GM18505 (cell line): ENCODE measurements at regions not wholly inside any gene's neighbourhood (a gene's known extent, or its start where the extent isn't known, plus 50 kb on each side); places are given as distances from the start of the nearest gene placed in this dataset.
"Not testable (repeated sequence)": the region's sequence is repeated elsewhere in the genome, so short reads cannot be mapped to it uniquely, and the experiment has no call there.

Experiments
- ATAC-seq: cut with Tn5 transposase; IDR thresholded peaks from one replicate; pipeline ENCODE4 v1.9.1; 2021; ENCODE audit not compliant: unreplicated experiment
- POLR2A ChIP-seq: IDR thresholded peaks from 4 replicates; pipeline ENCODE4 v1.6.1; 2011; ENCODE audit warnings: borderline replicate concordance; ENCODE audit not compliant: insufficient read depth, insufficient read length; ENCODE audit errors: extremely low read depth

- TF ChIP-seq POLR2A = no peak
- no peak for ATAC-seq
Measured at GRCh38 chr12:131463174-131463573, 247.7 kb upstream of the SFSWAP start.

DNA sequence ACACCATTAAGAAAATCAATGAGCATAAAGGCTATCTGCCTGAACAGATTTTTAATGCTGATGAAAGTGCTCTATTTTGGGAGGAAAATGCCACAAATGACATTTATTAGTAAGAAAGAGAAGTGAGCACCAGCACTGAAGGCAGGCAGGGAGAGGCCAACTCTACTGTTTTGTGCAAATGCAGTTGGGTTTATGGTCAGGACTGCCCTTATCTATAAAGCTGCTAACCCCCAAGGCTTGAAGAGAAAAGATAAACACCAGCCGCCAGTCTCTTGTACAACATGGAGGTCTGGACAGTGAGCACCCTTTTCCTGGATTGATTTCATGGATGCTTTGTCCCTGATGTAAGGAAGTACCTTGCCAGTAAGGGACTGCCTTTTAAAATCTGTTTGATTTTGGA lies 246.8 kb upstream of the SFSWAP start:
- no peak for TF ChIP-seq POLR2A
- no peak for ATAC-seq

DNA sequence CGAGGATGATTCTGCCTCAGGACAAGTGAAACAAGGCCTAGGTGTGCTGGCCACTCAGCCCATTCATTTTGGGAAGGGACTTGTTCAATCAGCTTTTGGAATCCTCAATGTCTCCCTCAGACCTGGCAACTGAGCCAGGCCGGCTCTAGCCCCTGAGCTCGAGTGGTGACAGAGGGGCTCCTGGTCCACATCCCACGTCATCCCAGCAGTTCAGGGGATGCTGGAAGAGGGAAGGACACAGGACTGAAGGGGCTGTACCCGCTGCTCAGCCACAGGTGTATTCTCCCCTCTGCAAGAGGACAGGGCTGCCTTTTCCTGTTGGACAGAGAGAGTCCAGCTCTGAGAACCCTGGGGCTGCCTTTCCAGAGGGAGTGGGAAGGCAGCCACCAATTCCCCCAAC lies 244.6 kb upstream of the SFSWAP start:
- no peak for ATAC-seq
- no peak for TF ChIP-seq POLR2A

- ATAC-seq = no peak
Measured at GRCh38 chr12:131466932-131467331, 244.0 kb upstream of the SFSWAP start.

GRCh38 chr12:131468206-131468605 lies 242.7 kb upstream of the SFSWAP start:
- ATAC-seq = no peak
- no peak for TF ChIP-seq POLR2A

More at GRCh38 chr12:131466932-131467331, 244.0 kb upstream of the SFSWAP start:
- TF ChIP-seq POLR2A = no peak

DNA sequence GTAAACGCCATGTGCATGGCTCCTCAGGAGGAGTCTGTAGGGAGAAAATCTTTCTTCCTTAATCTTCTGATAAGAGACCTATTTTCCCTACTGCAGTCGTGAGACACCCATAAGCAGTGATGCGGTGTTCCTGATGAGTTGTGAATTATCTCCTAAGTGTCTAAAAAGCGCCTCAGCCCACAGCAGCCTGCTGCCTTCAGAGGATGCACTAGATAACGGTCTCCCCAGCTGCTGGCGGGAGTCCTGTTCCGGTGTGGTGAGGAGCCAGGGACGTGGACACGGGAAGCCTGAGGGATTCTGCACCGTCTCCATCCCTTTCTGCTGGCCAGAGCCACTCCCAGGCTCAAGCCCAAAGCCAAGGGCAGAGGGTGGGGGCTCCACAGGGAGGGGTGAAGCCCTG lies 240.9 kb upstream of the SFSWAP start:
- ATAC-seq = not testable (repeated sequence)

- no peak for TF ChIP-seq POLR2A
- ATAC-seq = no peak
Measured at GRCh38 chr12:131471271-131471905, 239.5 kb upstream of the SFSWAP start.

DNA sequence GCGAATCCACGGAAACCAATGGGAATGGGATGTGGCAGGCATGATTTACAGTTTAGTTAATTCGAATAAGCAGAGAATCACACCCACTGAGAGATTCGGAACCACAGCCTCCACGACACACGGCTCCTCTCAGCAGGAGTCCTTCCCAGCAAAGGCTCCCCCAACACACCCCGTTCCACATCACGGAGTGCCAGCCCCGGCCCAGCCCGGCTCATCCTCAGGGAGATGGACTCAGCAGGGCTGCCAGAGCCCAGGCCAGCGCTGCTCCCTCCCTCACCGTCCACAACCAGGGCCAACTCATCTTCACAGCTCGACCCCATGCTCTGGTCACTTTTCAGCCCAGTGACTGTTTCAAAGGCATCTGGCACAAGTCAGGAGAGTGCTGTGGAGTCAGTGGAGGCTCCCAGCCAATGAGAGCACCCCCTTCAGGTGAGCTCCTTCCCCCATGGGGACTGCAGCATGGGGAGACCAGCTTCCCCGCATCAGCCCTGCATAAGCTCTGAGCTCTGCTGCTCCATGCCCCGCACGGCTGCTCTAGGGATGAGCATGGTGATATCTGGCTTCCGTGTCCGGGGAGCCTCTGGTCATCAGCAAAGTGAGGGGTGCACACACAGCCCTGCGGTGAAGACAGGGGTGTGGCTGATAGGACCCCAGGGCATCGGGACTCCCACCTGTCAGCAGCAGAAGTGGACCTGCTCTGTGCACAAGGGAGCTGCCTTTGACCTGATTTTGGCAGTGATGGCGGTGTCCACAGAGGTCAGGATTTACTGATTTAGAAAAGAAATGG lies 238.8 kb upstream of the SFSWAP start:
- no peak for TF ChIP-seq POLR2A
- ATAC-seq = no peak

- no peak for ATAC-seq
- TF ChIP-seq POLR2A = no peak
Measured at GRCh38 chr12:131473261-131473660, 237.6 kb upstream of the SFSWAP start.

- no peak for TF ChIP-seq POLR2A
- no peak for ATAC-seq
Measured at GRCh38 chr12:131473741-131474709, 236.9 kb upstream of the SFSWAP start.

GRCh38 chr12:131475012-131475411 lies 235.9 kb upstream of the SFSWAP start:
- not testable (repeated sequence) for ATAC-seq

DNA sequence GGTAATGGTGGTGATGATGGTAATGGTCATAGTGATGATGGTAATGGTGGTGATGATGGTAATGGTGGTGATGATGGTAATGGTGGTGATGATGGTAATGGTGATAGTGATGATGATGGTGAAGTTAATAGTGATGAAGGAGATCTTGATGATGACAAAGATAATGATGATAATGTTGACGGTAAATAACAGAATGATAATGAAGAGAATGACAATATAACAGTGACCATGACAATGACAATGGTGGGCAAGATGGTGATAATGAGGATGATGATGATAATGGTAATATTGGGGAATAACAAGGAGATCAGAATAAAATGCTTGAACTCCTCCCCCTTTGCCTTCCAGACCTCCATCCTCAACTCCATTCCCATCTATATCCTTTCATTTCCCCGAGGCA lies 233.3 kb upstream of the SFSWAP start:
- no peak for TF ChIP-seq POLR2A
- no peak for ATAC-seq

DNA sequence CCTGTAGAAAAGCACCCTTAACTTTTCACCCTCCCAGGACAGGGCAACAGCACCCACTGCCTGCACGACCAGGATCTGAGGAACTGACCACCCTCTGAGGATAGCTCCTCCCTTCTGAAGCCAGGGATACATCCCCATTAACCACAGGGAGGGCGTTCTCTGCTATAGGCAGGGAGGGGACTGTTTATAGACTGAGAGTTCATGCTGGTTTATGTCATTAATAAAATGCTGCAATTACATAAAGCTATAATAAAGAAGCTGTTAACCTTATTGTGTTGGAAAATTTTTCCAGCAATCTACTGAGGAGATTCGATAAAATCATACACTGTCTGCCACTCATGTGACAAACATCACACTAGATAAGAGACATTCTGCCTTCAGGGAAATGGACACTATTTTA lies 232.4 kb upstream of the SFSWAP start:
- TF ChIP-seq POLR2A = no peak
- ATAC-seq = no peak

GRCh38 chr12:131482199-131482598 lies 228.7 kb upstream of the SFSWAP start:
- ATAC-seq = no peak
- no peak for TF ChIP-seq POLR2A

GRCh38 chr12:131482686-131483085 lies 228.2 kb upstream of the SFSWAP start:
- no peak for ATAC-seq
- TF ChIP-seq POLR2A = no peak
